Fibroblast of pulmonary artery (primary cell): ENCODE measurements at regions not wholly inside any gene's neighbourhood (a gene's known extent, or its start where the extent isn't known, plus 50 kb on each side); places are given as distances from the start of the nearest gene placed in this dataset.

Experiments used
- DNase-seq: peaks from one replicate; pipeline ENCODE4 v3.0.0-alpha.2; 2010; ENCODE audit warnings: low read depth
- H3K4me3 ChIP-seq: replicated peaks from 2 replicates; pipeline ENCODE4 v1.5.1; 2011; ENCODE audit warnings: low read depth, mild to moderate bottlenecking, control low read depth, low read length, moderate library complexity
- CTCF ChIP-seq: IDR thresholded peaks from 2 replicates; pipeline ENCODE4 v1.5.1; 2011; ENCODE audit warnings: mild to moderate bottlenecking, control low read depth, low read length, inconsistent platforms; ENCODE audit errors: missing control alignments

- DNase-seq, result no peak
- no peak for TF ChIP-seq CTCF
- no peak overlapping the region for H3K4me3 ChIP-seq
These were observed 160.5 kb downstream of the MIAT start for GRCh38 chr22:26817926-26818325.

GRCh38 chr22:26821854-26822253 lies 164.5 kb downstream of the MIAT start:
- no peak for TF ChIP-seq CTCF
- DNase-seq, result no peak
- H3K4me3 ChIP-seq, result no peak overlapping the region

- no peak overlapping the region for H3K4me3 ChIP-seq
- no peak for DNase-seq
- no peak for TF ChIP-seq CTCF
These were observed 164.9 kb downstream of the MIAT start for GRCh38 chr22:26822313-26822712.

- H3K4me3 ChIP-seq, result no peak overlapping the region
- TF ChIP-seq CTCF, result no peak
- no peak for DNase-seq
These were observed 166.6 kb downstream of the MIAT start for GRCh38 chr22:26823966-26824365.

- H3K4me3 ChIP-seq, result no peak overlapping the region
- TF ChIP-seq CTCF, result no peak
- DNase-seq, result no peak
These were observed 168.9 kb downstream of the MIAT start for GRCh38 chr22:26825960-26826935.

DNA sequence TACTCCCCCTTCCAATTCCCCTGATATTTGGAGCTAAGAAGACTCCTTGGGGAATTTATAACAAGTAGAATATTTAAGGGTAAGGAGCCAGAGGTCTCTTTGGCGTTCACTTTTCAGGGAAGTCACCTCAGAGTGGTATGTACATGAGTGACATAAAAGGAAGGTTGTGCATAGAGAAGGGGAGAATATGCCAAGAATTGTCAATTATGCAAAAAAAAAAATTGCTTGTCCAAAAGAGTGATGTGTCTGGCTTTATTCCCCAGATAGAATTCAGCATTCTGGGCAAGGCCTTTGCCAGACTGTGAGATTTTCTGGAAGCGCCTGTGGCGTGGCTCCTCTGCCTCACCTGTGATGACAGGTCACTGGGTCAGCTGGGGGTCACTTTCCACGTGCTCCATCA lies 170.2 kb downstream of the MIAT start:
- DNase-seq, result no peak
- no peak for TF ChIP-seq CTCF
- H3K4me3 ChIP-seq, result no peak overlapping the region

- no peak overlapping the region for H3K4me3 ChIP-seq
- no peak for TF ChIP-seq CTCF
- DNase-seq, result no peak
These were observed 170.9 kb downstream of the MIAT start for GRCh38 chr22:26828311-26828710.
